HL-60 (cell line): ENCODE measurements at regions not wholly inside any gene's neighbourhood (a gene's known extent, or its start where the extent isn't known, plus 50 kb on each side); places are given as distances from the start of the nearest gene placed in this dataset.

ENCODE experiments used
- DNase-seq, 2 experiments: peaks; one replicate each; pipeline ENCODE4 v3.0.0-alpha.2; 2010 to 2020; ENCODE audit warnings: low read depth in 1 of 2, low spot score in 1 of 2
- H3K27ac ChIP-seq: fragments of 250-450 bp; sonication (Bioruptor Pico); replicated peaks from 2 replicates; pipeline ENCODE4 v1.5.1; 2020; ENCODE audit warnings: mild to moderate bottlenecking, moderate library complexity
- H3K27me3 ChIP-seq: fragments of 250-450 bp; sonication (Bioruptor Pico); 2 replicates; pipeline ENCODE4 v1.5.1; 2021; ENCODE audit warnings: mild to moderate bottlenecking, moderate library complexity; ENCODE audit not compliant: insufficient read depth, poor library complexity, severe bottlenecking
- H3K4me3 ChIP-seq: replicated peaks from 2 replicates; pipeline ENCODE4 v1.5.1; 2011; ENCODE audit warnings: mild to moderate bottlenecking, control low read depth, low read length; ENCODE audit not compliant: insufficient read depth
- GABPA ChIP-seq: IDR thresholded peaks from 2 replicates; pipeline ENCODE4 v1.6.1; 2012; ENCODE audit warnings: low read depth
- POLR2AphosphoS5 ChIP-seq: IDR thresholded peaks from 2 replicates; pipeline ENCODE4 v1.6.1; 2012; ENCODE audit warnings: low read depth
- SPI1 ChIP-seq: IDR thresholded peaks from 2 replicates; pipeline ENCODE4 v1.6.1; 2012; ENCODE audit warnings: low read depth, mild to moderate bottlenecking, borderline replicate concordance
- TF ChIP-seq, protein P1 (sequence below): IDR thresholded peaks from one replicate; pipeline ENCODE4 v1.5.1; 2011; ENCODE audit warnings: low read length, control low read depth, inconsistent platforms; ENCODE audit not compliant: insufficient read depth
- TF ChIP-seq, protein P2 (sequence below): IDR thresholded peaks from 2 replicates; pipeline ENCODE4 v1.6.1; 2012; ENCODE audit warnings: low read depth; ENCODE audit not compliant: insufficient replicate concordance

DNA sequence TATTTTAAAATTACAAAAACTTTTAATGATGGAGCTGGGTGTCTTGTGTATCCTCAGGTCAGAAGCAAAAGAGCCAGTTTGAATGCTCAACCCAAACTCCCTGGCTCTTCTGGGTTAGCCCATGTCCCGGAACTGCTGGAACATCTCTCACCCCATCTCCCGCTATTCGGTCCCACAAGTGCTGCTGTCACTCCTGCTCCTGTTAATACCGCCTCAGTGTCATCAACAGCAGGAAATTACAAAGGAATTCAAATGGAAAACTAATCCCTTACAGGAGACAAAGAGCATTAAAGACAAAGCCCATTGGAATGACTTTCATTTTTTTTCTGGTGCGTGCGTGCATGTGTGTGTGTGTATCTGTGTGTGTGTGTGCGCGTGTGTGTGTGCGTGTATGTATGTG, 112.0 kb upstream of the C7orf33 start:
- no peak for DNase-seq
- TF ChIP-seq, protein P1, sequence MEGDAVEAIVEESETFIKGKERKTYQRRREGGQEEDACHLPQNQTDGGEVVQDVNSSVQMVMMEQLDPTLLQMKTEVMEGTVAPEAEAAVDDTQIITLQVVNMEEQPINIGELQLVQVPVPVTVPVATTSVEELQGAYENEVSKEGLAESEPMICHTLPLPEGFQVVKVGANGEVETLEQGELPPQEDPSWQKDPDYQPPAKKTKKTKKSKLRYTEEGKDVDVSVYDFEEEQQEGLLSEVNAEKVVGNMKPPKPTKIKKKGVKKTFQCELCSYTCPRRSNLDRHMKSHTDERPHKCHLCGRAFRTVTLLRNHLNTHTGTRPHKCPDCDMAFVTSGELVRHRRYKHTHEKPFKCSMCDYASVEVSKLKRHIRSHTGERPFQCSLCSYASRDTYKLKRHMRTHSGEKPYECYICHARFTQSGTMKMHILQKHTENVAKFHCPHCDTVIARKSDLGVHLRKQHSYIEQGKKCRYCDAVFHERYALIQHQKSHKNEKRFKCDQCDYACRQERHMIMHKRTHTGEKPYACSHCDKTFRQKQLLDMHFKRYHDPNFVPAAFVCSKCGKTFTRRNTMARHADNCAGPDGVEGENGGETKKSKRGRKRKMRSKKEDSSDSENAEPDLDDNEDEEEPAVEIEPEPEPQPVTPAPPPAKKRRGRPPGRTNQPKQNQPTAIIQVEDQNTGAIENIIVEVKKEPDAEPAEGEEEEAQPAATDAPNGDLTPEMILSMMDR = no peak
- TF ChIP-seq SPI1 (no peak), POLR2AphosphoS5 (no peak), GABPA (no peak)
- TF ChIP-seq, protein P2, sequence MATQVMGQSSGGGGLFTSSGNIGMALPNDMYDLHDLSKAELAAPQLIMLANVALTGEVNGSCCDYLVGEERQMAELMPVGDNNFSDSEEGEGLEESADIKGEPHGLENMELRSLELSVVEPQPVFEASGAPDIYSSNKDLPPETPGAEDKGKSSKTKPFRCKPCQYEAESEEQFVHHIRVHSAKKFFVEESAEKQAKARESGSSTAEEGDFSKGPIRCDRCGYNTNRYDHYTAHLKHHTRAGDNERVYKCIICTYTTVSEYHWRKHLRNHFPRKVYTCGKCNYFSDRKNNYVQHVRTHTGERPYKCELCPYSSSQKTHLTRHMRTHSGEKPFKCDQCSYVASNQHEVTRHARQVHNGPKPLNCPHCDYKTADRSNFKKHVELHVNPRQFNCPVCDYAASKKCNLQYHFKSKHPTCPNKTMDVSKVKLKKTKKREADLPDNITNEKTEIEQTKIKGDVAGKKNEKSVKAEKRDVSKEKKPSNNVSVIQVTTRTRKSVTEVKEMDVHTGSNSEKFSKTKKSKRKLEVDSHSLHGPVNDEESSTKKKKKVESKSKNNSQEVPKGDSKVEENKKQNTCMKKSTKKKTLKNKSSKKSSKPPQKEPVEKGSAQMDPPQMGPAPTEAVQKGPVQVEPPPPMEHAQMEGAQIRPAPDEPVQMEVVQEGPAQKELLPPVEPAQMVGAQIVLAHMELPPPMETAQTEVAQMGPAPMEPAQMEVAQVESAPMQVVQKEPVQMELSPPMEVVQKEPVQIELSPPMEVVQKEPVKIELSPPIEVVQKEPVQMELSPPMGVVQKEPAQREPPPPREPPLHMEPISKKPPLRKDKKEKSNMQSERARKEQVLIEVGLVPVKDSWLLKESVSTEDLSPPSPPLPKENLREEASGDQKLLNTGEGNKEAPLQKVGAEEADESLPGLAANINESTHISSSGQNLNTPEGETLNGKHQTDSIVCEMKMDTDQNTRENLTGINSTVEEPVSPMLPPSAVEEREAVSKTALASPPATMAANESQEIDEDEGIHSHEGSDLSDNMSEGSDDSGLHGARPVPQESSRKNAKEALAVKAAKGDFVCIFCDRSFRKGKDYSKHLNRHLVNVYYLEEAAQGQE = no peak
- no peaks in the 10 kb centered on the region for H3K27me3 ChIP-seq
- H3K4me3 ChIP-seq = no peak overlapping the region
- no peak overlapping the region for H3K27ac ChIP-seq

DNA sequence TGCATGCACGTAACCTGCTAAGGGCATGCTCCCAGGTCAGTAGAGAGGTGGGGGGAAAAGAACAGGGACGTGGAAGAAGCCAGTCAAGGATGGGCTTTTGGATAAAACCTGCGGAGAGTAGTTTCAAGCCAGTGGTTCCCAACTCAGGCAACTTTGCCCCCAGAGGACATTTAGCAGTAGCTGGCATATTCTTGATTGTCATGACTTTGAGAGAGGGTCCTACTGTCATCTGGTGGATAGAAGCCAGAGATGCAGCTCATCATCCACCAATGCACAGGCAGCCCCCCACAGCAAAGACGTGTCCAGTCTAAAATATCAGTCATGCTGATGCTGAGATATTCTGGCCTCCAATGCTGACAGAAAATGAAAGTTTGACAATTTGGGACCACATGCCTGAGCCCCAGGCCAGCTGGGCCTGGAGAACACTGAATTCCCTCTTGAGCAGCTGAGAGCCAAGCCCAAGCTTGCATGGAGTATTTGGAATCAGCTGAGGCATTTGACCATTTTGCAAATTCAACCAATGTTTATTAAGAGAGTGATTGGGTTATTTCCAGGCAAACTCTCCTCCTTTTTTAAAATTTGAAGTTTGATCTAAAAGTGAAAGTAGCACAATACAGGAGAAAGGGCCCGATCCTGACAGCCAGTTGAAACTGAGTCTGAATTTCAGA, 110.0 kb upstream of the C7orf33 start:
- no peak overlapping the region for H3K27ac ChIP-seq
- H3K4me3 ChIP-seq = no peak overlapping the region
- H3K27me3 ChIP-seq = no peaks in the 10 kb centered on the region
- DNase-seq = no peak
- TF ChIP-seq GABPA (no peak), SPI1 (no peak), POLR2AphosphoS5 (no peak)
- TF ChIP-seq, protein P2 = no peak
- TF ChIP-seq, protein P1 = no peak

DNA sequence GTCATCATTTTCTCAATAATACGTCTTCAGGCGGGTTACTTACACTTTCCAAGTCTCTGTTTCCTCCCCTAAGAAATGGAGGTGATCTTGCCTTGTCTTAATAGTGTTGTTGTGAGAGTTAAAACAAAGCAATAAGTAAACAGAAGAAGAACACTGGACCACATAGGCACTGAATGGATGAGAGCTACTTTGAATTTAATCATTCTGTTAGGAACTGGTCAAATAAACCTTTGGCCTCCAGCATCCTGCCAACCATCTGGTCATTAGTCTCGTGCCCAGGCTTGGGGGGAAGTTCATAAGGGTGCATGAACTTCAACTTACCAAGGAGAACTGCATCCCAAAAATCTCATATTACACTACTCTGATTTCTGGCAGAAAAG, 109.4 kb upstream of the C7orf33 start:
- no peaks in the 10 kb centered on the region for H3K27me3 ChIP-seq
- TF ChIP-seq SPI1 = no peak
- TF ChIP-seq, protein P2 = no peak
- TF ChIP-seq POLR2AphosphoS5 = no peak
- no peak for TF ChIP-seq GABPA
- TF ChIP-seq, protein P1 = no peak
- no peak overlapping the region for H3K27ac ChIP-seq
- H3K4me3 ChIP-seq = no peak overlapping the region
- DNase-seq = no peak
